ENCODE measurements at regions not wholly inside any gene's neighbourhood (a gene's known extent, or its start where the extent isn't known, plus 50 kb on each side); places are given as distances from the start of the nearest gene placed in this dataset.

DNA sequence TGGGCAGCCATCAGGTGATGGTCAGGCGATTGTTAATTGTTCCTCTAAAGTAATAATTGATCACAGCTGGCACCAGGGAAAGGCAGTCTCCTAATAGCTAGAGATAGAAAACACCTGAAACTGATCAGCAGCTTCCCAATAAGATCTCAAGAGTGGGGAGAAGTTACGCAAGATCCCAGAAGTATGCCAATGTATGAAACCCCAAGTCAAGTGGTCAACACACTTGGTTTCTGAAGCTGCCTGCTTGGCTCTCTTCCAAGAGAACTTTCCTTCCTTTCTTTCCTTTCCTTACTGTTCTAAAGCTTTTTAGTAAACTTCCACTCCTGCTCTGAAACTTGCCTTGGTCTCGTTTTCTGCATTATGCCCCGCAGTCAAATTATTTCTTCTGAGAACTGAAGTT lies 201.6 kb upstream of the SKOR2 start:
- Histone ChIP-seq H3K27me3 (no peaks in the 10 kb centered on the region), H3K4me1 (no peaks in the 10 kb centered on the region), H3K27ac (no peak overlapping the region), H3K9me3 (no peaks in the 10 kb centered on the region), H3K36me3 (no peaks in the 10 kb centered on the region), H3K4me3 (no peak overlapping the region)
- no peak for DNase-seq
- 77 to 79% methylated on average over 4 of the region's 4 CpGs for WGBS, 2 donors
- FAIRE-seq: no peak
- no peak for ATAC-seq
- intact Hi-C loops (cut with DNase I): no loop called here
- TF ChIP-seq CTCF (IDR thresholded peaks at IDR 0.05): no peak

GRCh38 chr18:47448956-47449355 lies 197.5 kb upstream of the SKOR2 start:
- no peaks in the 10 kb centered on the region for H3K4me1 ChIP-seq
- intact Hi-C loops (cut with DNase I): no loop called here
- H3K27me3 ChIP-seq: no peaks in the 10 kb centered on the region
- H3K36me3 ChIP-seq: no peaks in the 10 kb centered on the region
- no peak for FAIRE-seq
- no peak for TF ChIP-seq CTCF (IDR thresholded peaks at IDR 0.05)
- H3K27ac ChIP-seq: no peak overlapping the region
- no peak for ATAC-seq
- H3K9me3 ChIP-seq: no peaks in the 10 kb centered on the region
- DNase-seq: no peak
- WGBS, 2 donors: 61 to 71% methylated on average over 6 of the region's 6 CpGs
- H3K4me3 ChIP-seq: no peak overlapping the region

GRCh38 chr18:47441914-47442313 lies 190.5 kb upstream of the SKOR2 start:
- Histone ChIP-seq H3K27me3 (no peaks in the 10 kb centered on the region), H3K27ac (no peak overlapping the region), H3K36me3 (no peaks in the 10 kb centered on the region), H3K4me1 (no peaks in the 10 kb centered on the region), H3K9me3 (no peaks in the 10 kb centered on the region), H3K4me3 (no peak overlapping the region)
- ATAC-seq (no peak), DNase-seq (no peak), FAIRE-seq (no peak)
- TF ChIP-seq CTCF (IDR thresholded peaks at IDR 0.05): no peak
- intact Hi-C loops (cut with DNase I): no loop called here
- WGBS, 2 donors: 61 to 65% methylated on average over 4 of the region's 4 CpGs

- no peak overlapping the region for H3K27ac ChIP-seq
- intact Hi-C loops (cut with DNase I): no loop called here
- H3K27me3 ChIP-seq: no peaks in the 10 kb centered on the region
- no peak for ATAC-seq
- H3K36me3 ChIP-seq: no peaks in the 10 kb centered on the region
- FAIRE-seq: no peak
- TF ChIP-seq CTCF (IDR thresholded peaks at IDR 0.05): no peak
- no peak for DNase-seq
- no peak overlapping the region for H3K4me3 ChIP-seq
- no peaks in the 10 kb centered on the region for H3K4me1 ChIP-seq
- no peaks in the 10 kb centered on the region for H3K9me3 ChIP-seq
Measured at GRCh38 chr18:47438001-47438400, 186.5 kb upstream of the SKOR2 start.

GRCh38 chr18:47436871-47437270 lies 185.4 kb upstream of the SKOR2 start:
- Histone ChIP-seq H3K4me3 (no peak overlapping the region), H3K4me1 (no peaks in the 10 kb centered on the region), H3K9me3 (no peaks in the 10 kb centered on the region), H3K36me3 (no peaks in the 10 kb centered on the region), H3K27me3 (no peaks in the 10 kb centered on the region), H3K27ac (no peak overlapping the region)
- FAIRE-seq: no peak
- TF ChIP-seq CTCF (IDR thresholded peaks at IDR 0.05): no peak
- intact Hi-C loops (cut with DNase I): no loop called here
- DNase-seq: no peak
- no peak for ATAC-seq
- WGBS, 2 donors: 24 to 35% methylated on average over 1 of the region's 1 CpG
